SK-N-SH treated with all-trans-retinoic acid at 6 μM for 48 hours (cell line): ENCODE measurements at regions not wholly inside any gene's neighbourhood (a gene's known extent, or its start where the extent isn't known, plus 50 kb on each side); places are given as distances from the start of the nearest gene placed in this dataset.
"Not testable (repeated sequence)": the region's sequence is repeated elsewhere in the genome, so short reads cannot be mapped to it uniquely, and the experiment has no call there.

Experiments
- ARNTL ChIP-seq: fragments of 450-650 bp; formaldehyde crosslinking; IDR thresholded peaks from 2 replicates; pipeline ENCODE4 v1.5.0; 2020; ENCODE audit warnings: low read depth, mild to moderate bottlenecking, moderate library complexity, borderline replicate concordance
- ESRRG ChIP-seq: fragments of 250-450 bp; sonication (Bioruptor Pico); IDR thresholded peaks from 2 replicates; pipeline ENCODE4 v1.6.1; 2021; ENCODE audit warnings: mild to moderate bottlenecking
- GLIS3 ChIP-seq: fragments of 250-450 bp; sonication (Bioruptor Pico); IDR thresholded peaks from 2 replicates; pipeline ENCODE4 v1.5.0; 2020; ENCODE audit warnings: mild to moderate bottlenecking, moderate library complexity
- ISL1 ChIP-seq: fragments of 250-450 bp; sonication (Bioruptor Pico); IDR thresholded peaks from 2 replicates; pipeline ENCODE4 v2.1.2; 2022; ENCODE audit warnings: mild to moderate bottlenecking, moderate library complexity
- PPARA ChIP-seq: fragments of 250-450 bp; sonication (Bioruptor Pico); IDR thresholded peaks from 2 replicates; pipeline ENCODE4 v1.5.0; 2020; ENCODE audit warnings: mild to moderate bottlenecking, borderline replicate concordance
- TOX ChIP-seq: fragments of 250-450 bp; sonication (Bioruptor Pico); IDR thresholded peaks from 2 replicates; pipeline ENCODE4 v1.8.0; 2021; ENCODE audit warnings: mild to moderate bottlenecking, moderate library complexity, borderline replicate concordance
- TSHZ2 ChIP-seq: fragments of 250-450 bp; sonication (Bioruptor Pico); IDR thresholded peaks from 2 replicates; pipeline ENCODE4 v1.5.0; 2020; ENCODE audit warnings: mild to moderate bottlenecking, moderate library complexity
- ZFP3 ChIP-seq: fragments of 250-450 bp; sonication (Bioruptor Pico); IDR thresholded peaks from 2 replicates; pipeline ENCODE4 v1.5.0; 2020; ENCODE audit warnings: mild to moderate bottlenecking, moderate library complexity
- ZNF8 ChIP-seq: fragments of 450-650 bp; formaldehyde crosslinking; IDR thresholded peaks from 2 replicates; pipeline ENCODE4 v1.5.0; 2020; ENCODE audit warnings: mild to moderate bottlenecking, moderate library complexity
- TF ChIP-seq, protein P1 (sequence below): fragments of 250-450 bp; sonication (Bioruptor Pico); IDR thresholded peaks from 2 replicates; pipeline ENCODE4 v1.5.1; 2020; ENCODE audit warnings: low read depth, mild to moderate bottlenecking, moderate library complexity

GRCh38 chr17:15835481-15835880 is 103.4 kb downstream of the TBC1D26 start:
- not testable (repeated sequence) for TF ChIP-seq TOX, GLIS3, ISL1, ZFP3, ZNF8, PPARA, ARNTL, ESRRG, TSHZ2 (CRISPR knock-in tag)
- TF ChIP-seq, protein P1, sequence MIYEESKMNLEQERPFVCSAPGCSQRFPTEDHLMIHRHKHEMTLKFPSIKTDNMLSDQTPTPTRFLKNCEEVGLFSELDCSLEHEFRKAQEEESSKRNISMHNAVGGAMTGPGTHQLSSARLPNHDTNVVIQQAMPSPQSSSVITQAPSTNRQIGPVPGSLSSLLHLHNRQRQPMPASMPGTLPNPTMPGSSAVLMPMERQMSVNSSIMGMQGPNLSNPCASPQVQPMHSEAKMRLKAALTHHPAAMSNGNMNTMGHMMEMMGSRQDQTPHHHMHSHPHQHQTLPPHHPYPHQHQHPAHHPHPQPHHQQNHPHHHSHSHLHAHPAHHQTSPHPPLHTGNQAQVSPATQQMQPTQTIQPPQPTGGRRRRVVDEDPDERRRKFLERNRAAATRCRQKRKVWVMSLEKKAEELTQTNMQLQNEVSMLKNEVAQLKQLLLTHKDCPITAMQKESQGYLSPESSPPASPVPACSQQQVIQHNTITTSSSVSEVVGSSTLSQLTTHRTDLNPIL (CRISPR knock-in tag): not testable (repeated sequence)
